UCSD-AML1 (cell line): ENCODE measurements at regions not wholly inside any gene's neighbourhood (a gene's known extent, or its start where the extent isn't known, plus 50 kb on each side); places are given as distances from the start of the nearest gene placed in this dataset.
"Not testable (repeated sequence)": the region's sequence is repeated elsewhere in the genome, so short reads cannot be mapped to it uniquely, and the experiment has no call there.

Experiments used
- DNase-seq: peaks from one replicate; lab custom pipeline; 2025; ENCODE audit not compliant: unreplicated experiment; lab: John Stamatoyannopoulos, UW

DNA sequence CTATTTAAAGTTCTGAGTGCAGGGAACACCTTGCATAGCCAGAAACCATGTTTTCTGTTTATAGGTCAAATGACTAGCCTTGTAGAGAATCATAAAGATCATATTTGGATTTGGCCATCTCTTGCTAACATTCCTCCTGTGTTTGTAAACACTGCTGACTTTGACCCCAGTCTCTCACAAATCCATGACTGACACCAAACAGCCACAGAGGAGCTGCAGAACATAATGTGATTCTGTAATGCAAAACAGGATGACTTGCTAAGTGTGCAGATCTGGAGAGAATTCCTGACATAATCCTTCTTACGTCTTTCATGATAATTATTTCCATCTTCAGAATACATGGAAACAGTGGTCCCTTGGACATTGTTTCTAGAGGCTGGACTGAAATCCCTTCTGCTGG, 211.8 kb downstream of the BMP4 start:
- no peak for DNase-seq

DNA sequence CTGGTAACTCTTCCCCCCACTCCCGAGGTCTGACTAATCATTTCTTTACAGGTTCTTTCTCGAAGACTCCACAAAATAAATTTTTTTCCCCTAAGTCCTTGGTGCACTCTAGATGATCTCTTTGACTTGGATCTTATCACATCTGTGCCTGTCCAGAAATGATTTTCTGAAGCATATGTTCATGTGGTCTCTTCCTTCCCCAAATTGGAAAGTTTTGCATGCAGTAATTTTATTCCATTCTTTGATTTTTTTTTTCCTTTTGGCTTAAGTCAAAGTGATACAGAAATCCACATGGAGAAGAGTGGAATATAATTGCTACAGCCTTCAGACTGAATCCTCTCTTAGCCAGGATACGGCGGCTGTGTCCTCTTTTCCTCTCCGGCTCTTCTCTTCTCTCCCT, 213.3 kb downstream of the BMP4 start:
- no peak for DNase-seq

DNA sequence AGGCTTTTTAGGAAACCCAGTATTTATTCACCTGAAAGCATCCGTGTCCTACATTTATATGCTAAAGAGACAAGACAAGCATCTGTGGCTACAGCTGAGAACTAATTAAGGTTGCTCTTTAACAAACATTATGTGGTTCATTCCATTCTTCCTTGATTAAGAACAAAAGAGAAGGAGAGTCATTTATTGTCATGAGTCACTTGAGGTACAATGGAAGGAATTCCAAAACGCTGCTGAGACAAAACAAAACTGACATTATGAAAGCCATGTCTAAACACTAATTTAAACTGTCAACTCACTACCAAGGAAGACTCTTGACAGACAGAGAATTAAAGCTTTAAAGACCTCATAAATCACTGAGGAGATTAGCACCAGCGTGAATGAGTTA, 214.4 kb downstream of the BMP4 start:
- no peak for DNase-seq

DNA sequence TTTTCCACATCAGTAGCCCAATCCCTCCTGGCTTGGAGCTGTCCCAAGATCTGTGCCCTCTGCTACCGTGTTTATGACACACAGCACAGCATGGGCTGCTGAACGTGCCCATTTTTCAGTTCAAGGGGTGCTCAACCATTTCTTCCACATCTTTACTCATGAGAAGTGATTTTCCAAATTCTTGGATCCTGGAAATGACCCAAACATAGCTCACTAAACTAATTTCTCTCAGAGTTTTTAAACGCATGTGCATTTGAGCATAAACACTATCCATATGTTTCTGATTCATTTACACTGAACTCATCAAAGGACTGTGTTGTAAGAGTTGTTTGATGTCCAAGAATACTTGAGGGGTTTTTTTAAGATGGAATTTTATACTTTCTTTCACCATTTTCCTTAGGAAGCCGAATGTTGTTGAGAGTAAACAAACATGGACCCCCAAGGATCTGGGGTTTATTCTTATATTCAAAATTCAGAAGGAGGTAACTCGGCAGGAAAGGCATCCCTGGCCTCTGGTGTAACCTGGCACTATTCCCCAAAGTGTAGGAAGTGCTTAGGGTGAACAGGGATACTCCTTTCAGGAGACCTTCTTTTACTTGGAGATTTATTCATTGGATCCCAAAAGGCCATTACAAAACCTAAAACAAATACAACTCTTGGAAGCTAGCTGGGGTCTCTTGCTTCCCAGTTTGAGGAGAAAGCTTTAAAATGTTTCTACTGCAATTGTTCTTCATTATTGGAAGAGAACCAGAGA, 215.0 kb downstream of the BMP4 start:
- no peak for DNase-seq

DNA sequence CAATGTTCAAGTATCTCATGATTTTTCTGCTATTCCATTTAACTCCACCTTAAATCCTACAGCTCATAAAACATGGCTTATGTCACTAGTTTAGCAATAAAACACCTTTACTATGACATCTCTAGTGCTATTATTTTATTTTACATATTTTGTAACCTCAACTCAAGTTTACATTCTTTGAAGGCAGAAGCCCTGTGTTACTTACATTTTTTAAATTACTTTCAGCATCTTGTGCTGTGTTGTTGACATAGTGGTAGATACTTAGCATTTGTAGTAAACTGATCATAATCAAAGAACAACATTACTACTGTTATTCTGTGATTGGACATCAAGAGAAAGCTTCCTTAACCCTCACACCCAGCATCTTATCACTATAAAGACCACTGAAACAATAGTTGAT, 216.1 kb downstream of the BMP4 start:
- DNase-seq = no peak

DNA sequence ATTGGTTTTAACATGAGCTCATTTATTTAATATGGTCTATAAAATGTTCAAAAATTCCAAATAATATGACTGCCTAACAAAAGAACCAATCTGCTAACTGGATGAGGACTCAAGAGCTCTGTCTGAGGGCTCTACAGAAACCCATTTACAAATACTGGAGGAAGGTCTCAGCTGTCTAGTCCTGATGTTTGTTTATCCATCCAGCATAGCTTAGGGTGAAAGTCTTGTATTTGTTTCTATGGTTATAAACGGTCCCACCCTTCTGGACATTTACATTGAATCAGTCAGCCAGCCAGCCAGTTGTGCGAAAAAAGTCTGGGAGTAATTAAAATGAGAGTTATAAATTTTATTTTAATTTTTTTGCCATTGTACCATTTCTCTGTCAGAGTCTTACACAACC, 220.7 kb downstream of the BMP4 start:
- DNase-seq = no peak

DNA sequence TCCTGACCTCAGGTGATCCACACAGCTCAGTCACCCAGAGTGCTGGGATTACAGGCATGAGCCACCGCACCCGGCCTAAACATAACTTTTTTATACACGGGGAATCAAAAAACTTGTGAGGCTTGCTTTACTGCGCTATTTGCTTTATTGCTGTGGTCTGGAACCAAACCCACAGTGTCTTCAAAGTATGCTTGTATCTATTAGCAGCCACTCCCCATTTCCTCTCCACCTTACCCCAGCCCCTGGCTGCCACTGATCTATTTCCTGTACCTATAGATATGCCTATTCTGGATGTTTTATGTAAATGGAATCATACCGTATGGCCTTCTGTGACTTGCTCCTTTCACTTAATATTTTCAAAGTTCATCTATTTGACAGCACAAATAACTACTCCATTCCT, 233.4 kb downstream of the BMP4 start:
- no peak for DNase-seq

DNA sequence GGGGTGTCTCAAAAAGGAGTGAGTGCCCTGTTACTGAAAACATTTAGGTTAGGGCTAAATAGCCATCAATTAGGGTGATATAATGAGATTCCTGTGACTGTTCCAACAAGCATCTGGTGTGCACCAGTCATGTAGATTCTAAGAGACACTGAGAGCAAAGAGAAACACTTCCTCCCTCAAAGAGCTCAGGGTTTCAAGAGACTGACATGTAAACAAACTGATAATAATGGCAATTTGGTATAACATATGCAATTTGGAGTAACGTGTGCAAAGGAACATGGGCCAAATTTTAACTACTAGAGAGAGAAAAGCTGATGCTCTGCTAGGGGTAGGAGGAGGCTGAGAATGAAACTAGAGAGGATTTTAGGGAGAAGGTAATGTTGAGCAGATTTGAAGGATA, 237.1 kb downstream of the BMP4 start:
- DNase-seq = no peak

DNA sequence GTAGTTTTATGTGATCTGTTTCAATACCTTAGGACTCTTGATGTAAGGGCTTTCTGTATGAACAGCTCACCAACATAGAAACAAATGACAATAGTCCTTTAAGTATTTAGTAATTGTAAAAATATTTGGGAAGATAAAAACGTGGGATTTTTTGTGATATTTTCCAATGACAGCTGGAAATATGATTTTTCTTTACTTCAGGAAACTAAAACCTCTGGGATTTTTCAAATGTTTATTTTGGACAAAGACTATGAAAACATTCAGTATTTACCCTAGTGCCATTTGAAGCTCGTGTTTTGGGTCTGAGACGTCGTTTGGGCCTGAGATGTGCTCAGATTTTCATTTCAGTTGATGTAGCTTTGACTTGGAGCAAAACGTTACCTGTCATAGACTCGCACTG, 240.0 kb downstream of the BMP4 start:
- DNase-seq = no peak

DNA sequence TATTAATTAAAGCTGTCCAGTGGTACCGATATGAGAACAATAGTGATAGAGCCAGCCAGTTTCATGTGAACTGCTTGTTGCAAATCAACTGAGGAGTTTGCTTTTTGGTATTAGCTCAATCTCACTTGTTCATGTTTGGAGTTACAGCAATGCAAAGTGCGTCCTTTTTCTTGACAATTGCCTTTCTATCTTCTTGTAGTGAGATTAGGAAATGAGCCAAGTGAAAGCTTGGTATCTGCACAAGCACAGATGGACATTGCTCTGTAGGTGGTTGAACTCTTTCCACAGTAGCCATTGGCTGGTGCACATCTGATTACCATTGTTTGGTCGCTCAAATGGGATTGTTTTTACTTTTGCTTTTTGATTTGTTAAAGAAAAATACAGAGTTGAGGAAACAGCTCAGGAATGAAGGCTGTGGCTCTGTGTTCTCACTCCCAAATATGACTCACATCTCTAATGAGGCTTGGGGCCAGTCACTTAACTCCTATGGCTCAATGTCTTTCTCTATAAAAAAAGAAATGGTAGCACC, 241.4 kb downstream of the BMP4 start:
- DNase-seq = no peak

DNA sequence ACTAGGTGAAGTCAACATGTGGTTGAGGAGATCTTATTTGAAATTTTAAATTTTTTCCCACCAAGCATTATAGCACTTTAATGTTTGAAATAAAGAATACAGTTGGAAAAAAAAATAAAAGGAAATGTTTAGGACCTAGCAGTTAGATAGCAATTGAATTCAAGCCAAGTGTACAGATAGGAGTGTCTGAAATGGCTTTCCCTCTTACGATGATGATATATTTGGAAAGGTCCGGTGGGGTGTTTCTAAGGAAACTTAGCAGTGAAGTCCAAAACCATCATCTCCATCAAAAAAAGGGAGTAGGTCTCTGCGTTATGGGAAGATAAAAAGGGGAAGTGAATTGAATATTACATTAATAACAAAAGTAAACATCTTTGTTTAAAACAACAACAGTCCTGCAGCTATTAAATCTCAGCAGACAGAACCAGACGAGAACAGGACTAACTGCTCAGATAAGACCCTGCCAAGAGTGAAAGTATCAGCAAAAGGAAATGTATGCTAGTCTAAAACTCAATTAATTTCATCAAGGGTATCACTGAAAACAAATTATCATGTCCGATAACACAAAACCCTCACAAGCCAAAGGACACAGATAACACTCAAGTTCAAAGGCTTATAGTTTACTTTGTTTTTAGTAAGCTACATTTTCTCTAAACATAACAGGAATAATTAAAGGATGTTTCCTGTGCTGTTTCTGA, 242.0 kb downstream of the BMP4 start:
- no peak for DNase-seq

DNA sequence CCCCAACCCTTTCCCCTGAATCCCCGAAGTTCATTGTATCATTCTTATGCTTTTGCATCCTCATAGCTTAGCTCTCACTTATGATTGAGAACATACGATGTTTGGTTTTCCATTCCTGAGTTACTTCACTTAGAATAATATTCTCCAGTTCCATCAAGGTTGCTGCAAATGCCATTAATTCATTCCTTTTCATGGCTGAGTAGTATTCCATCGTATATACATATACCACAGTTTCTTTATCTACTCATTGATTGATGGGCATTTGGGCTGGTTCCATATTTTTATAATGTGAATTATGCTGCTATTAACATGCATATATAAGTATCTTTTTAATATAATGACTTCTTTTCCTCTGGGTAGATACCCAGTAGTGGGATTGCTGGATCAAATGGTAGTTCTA, 243.7 kb downstream of the BMP4 start:
- DNase-seq = not testable (repeated sequence)

DNA sequence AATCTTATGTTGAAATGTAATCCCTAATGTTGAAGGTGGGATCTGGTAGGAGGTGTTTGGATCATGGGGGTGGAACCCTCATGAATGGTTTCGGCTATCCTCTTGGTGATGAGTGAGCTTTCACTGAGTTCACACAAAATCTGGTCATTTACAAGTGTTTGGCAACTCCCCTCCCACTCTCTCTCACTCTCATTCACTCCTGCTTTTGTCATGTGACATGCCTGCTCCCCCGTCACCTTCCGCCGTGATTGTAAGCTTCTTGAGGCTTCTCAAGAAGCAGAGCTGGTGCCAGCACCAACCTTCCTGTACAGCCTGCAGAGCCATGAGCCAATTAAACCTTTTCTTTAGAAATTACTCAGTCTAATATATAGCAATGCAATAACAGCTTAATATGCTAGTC, 245.4 kb downstream of the BMP4 start:
- DNase-seq = no peak

DNA sequence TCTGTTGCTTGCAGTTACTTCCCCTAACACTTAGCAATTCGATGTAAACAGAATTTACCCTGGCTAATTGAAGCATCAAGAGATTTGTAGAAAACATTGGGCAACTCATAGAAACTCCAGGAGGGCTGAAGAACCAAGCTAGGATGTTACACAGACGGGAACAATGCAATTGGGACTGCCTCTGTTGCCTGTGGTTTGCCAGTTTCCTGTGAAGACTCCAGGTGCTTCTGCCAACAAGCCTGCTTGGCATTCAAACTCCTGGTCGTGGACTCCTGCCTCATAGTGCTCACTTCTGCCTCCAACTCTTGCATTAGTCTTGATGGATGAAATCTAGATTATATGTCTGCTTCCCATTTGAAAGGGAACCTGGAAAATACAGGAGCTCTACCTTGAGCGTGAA, 246.0 kb downstream of the BMP4 start:
- DNase-seq = no peak

DNA sequence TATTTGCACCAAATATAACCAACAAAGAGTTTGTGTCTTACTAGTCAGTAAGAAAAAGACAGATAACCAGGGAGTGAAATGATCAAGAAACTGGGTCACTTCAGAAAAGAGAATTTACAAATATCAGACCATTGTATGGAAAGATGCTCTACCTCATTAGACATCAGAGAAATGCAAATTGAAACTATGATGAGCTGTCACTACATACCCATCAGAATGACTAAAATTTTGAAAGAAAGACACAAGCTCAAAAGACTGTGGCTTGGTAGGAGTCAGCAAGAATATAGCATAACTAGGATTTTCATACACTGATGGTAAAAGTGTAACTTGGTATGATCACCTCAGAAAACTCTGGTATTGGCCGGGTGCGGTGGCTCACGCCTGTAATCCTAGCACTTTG, 247.2 kb downstream of the BMP4 start:
- DNase-seq = no peak

DNA sequence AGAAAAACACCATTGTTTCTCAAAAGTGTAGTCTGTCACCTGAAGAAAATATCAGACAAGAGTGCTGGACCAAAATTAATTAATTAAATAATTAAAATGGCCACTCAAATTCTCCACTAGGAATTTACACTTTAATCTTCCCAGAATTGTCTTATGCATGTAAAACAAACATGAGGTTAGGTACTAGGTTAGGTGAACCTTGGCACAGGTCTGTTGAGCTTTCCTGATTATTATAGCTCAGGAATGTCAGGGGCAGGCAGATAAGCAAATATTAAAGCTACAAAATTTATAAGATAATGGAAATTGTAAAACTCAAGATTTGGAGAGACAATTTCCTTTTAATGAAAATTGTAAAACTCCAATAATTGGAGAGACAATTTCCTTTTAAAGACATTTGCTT, 253.2 kb downstream of the BMP4 start:
- DNase-seq = no peak

DNA sequence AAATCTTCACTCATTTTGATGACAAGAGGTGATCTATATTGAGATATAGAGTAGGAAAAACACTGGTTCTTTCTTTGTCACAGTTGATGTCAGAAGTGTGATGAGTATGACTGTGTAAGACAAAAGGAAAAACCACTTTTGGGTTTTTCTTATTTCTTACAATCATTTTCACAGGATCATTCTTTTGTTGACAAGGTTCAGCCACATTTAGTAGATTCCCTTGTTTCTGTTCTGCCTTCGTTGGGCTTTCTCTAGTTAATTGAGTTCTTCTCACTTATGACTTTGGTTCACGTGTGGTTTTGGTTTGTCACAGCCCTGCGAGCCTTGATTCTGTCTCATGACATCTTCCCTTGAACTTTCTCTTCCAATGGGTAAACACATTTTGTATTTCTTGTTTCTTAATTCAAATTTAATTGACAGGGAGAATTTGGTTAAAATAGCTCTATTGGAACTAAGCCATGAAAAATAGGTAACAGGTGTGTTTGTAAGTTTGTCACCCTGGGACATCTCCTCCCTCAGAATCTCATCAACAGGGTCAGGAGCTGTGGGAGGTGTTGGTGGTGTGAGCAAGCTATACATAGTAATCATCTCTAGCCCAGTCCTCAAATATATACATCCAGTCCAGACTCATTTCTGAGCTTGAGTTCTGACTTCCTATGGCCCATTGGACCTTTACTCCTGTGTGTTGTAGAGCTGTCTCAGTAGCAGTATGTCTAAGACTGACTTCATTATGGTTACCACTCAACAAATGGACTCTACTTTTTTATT, 255.3 kb downstream of the BMP4 start:
- no peak for DNase-seq

DNA sequence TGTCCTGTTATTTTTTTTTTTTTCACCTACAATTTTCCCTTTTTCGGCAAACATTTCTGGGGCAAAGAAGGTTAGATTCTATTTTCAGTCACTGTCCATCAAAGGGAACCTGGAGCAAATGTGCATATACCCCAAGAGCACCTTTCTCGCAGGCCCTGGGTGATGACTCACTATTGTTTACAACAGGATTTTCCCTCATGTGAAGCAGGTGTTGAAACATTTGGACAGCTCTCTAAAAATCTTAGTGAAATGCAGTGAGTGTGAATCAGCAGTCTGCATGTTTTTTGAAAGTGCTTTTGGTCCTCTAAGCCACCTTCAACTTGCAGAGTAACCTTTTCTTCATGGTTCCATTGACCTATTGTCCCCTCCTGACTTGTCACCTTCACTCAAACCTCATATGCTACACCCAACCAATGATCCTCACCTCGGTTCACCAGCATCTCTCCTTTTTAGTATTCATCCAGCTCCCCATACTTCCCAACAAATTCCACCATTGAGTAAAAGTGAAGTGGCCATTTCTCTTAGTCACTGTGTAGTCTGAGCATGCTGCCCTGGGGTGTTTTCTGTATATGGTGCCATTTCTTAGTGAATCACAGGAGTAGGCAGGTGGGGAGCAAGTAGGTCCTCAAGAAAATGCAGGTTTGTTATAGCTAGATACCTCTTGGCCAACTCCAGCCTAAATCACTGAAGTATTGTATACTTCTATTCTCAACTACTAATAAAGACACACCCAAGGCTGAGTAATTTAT, 260.2 kb downstream of the BMP4 start:
- DNase-seq = no peak

DNA sequence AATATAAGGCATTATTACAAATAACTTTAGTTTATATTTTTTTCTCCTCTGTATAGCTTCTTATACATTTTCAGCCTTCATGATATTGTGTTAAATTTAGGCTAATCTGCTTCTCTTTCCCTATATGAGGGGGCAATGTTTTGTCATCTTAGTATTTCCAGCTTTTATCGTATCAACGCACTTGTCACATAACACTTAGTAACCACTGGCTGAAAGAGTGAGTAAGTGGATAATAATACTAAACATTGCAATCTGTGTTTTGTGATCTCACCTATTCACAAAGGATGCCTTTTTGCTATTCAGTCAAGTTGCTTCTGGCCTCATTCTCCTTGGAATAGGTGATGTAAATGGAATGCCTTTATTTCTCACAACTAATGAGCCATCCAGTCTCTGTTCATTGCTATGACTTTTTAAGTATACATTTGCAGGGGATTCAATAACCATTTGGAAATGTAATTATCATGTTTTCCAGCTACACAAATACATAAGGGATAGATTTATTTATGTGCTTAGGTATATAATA, 260.9 kb downstream of the BMP4 start:
- DNase-seq = no peak

DNA sequence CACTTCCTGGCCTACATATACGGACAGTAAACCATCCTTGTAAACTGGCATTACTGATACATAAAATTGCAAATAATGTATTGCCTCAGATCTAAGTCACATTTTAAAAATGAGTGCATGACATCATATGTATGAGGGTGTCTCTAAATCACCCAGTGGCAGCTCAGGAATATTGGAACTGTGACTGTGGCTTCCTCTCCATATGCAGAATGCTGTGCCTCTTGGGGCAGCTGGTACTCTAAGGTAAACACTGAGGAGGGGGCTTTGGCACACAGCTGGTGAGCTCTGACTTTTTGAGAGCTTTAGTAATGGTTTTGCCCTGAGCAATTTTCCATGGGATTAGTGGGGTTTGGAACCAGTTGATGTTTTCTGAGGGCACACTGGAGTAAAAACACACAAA, 263.7 kb downstream of the BMP4 start:
- no peak for DNase-seq

DNA sequence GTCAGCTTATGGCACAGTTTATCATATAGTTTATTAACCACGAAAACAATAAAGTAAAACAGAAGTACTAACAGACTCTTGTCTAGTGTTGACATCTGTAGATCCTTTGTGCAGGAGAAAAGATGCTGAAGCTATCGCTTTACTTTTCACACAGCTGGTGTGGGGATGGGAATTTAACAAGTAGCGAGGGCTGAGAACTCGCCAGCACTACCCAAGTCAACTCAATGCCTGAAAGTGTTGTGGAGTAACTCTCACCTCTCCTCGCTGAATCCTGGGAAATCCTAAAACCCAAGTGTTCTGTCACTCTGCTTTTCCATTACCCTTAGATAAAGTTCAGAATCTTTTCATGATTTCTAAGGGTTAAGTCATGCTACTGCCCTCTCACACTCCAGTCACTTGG, 264.2 kb downstream of the BMP4 start:
- DNase-seq = no peak
